Activated CD4-positive, alpha-beta T cell treated with anti-CD3 and anti-CD28 coated beads for 1 hour (primary cell): ENCODE measurements at regions not wholly inside any gene's neighbourhood (a gene's known extent, or its start where the extent isn't known, plus 50 kb on each side); places are given as distances from the start of the nearest gene placed in this dataset.

Experiments used
- DNase-seq: peaks from one replicate; pipeline ENCODE4 v3.0.0-alpha.2; 2020

DNA sequence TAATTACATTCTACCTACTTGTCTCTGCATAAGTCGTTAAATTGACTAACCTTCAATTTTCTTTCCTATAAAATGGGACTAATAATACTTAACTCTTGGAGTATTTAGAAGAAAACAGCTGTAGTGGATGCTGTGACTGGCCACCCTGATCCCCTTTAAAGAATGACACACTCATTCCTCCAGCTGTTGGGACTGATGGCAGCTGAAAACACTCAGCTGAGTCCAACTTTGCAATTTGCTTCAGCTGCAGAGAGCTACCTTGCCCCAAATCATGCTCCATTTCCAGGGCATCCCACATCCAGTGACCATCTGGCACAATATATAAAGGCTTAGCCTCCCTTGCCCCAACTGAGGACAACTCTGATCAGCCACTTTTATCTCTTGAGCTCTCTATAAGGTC is 89.1 kb downstream of the MID1IP1 start:
- no peak for DNase-seq

GRCh38 chrX:38890963-38891362 is 89.7 kb downstream of the MID1IP1 start:
- no peak for DNase-seq

GRCh38 chrX:38891641-38892413 is 90.6 kb downstream of the MID1IP1 start:
- DNase-seq = no peak

DNA sequence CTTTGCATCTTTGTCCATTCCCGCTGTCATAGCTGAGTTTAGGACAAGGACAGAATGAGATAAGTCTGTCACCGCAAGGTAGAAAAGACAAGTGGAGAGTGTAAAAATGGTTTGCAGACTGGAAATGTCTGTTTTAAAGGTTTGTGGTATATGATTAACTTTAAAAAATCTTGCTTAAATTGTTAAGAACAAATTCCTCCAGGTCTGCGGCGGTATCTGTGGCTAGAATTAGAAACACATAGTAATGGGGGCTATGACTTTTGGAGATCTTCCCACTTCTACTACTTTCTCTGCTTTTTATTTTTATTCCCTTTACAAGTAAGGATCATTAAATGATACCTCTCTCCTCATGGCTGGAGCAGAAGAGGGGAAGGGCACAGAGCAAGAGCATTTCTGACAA is 92.2 kb downstream of the MID1IP1 start:
- DNase-seq = no peak

GRCh38 chrX:38895775-38896174 is 94.5 kb downstream of the MID1IP1 start:
- no peak for DNase-seq

GRCh38 chrX:38896724-38897298 is 95.6 kb downstream of the MID1IP1 start:
- DNase-seq = no peak

DNA sequence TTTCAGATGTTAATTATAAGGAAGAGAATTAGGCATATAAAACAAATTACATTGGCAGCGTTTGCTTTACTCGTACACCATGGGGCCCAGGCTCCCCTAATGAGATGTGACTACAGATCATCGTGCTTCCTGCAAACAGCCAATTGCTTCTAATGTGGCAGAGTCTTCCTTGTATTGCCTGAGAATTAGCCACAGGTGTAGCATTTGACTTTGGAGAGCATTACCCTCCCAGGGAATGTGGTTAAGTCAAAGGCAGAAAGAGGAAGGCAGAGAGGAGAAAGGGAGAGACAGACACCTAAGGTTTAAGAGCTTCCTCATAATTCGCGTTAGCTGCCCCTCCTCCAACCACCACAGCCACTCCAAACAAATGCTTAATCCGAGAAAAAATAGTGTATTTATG is 97.0 kb downstream of the MID1IP1 start:
- no peak for DNase-seq

DNA sequence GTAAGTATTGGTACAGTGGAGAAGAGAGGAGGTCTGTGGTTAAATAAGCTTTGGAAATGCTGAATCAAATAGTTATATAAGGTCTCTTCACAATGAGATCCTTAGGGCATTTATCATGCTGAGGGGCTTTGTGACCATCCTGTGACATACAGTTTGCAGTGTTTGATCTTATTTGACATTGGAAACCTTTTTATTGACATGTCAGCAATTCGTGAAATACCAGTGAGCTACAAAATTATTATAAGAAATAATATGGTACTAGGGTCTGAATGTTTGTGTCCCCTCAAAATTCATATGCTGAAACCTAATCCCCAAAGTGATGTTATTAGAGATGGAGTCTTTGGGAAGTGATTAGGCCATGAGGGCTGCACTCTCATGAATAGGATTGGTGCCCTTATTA is 98.4 kb downstream of the MID1IP1 start:
- DNase-seq = no peak

GRCh38 chrX:38900719-38901118 is 99.5 kb downstream of the MID1IP1 start:
- DNase-seq = no peak

DNA sequence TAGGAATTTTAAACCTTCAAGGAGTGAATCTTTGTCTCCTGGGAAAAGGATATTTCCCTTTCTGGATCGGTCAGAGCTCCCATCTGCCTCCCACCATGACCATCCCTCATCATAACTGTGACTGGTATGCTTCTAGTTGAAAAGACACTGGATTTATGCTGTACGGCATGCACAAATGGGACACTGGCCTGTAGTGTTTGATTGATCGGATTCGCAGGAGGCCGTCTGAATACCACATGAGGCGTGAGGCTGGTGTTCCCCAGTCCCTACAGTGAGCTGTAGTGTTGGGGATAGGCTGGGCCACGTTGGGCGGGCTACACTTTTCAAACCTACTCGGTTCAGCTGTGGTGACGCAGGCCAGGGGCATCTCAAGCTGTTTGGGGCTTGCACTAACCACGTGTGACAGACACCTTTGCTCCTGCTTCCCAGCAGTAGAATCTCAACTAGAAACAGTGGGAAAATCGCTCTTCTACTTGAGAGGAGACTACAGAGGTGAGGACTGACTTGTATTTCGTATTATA is 101.8 kb downstream of the MID1IP1 start:
- DNase-seq = no peak

- DNase-seq = no peak
These were observed 115.5 kb downstream of the MID1IP1 start for GRCh38 chrX:38916801-38917200.

DNA sequence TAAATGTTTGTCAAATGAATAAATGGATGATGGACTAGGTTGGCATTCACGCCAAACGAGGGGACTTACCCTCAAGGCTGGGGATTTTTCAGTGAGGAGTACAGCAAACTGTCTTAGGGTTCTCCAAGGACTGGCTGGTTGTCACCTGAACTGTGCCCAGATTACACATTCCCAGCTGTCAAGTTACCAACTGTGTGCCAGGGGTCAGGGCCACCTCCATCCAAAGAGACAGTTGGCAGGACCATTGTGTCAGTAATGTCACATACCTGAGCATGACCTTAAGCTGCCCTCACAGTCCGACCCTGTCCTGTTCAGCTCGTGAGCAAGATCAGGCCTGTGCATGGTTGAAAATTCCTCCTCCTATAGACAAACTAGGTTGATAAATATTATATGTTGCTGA is 116.7 kb downstream of the MID1IP1 start:
- no peak for DNase-seq

GRCh38 chrX:38919202-38919601 is 117.9 kb downstream of the MID1IP1 start:
- DNase-seq = no peak

DNA sequence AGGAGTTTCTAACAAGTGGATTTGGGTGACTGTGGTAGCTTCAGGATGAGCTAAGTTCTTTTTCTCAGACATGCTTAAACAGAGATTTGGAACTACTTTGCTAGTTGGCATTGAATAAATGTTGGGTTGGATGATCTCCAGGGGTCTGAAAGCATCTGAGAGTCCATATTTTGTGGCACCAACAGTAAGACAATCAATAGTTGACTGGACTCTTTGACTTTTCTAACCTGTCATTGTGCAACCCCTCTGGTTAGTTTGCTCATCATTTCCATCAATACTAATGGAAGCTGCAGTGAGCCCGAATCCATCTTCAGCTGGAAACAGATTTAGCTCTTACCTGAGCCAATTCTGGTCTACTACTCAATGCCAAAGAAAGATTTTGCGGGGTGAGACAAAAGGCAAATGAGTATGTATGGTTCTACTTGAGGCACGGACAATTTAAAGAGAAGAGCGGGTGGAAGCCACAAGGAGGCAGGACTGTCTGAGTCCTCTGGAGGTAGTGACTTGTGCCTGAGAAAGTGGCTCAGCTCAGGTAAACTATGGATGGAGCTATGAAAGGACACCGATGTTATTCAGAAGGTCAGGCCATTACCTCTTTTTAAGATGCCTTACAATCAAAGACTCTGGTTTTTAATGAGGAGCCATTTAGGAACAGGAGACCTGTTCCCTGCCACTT is 118.7 kb downstream of the MID1IP1 start:
- DNase-seq = no peak

DNA sequence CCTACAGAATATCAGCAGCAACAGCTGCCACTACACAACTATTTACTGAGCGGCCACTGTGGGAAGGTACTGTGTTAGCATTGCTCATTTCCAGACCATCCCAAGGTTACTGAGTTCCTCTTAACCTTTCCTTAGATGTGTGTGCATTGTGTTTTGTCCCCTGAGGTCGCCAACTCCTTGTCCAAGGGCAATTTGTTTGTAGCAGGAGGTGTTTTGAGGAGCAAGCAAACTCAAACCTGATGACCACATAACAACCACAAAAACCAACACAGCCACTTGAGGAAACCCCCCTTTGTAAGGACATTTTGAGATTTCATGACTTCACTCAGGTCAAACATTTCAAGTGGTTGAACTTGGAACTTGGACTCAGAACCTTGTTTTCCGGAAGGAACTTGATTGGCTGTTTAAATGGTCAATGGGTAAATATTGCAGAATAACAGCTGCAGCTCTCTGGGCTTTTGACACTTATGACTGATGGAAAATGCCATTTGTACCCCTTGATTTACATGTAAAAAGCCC is 122.3 kb downstream of the MID1IP1 start:
- DNase-seq = no peak

DNA sequence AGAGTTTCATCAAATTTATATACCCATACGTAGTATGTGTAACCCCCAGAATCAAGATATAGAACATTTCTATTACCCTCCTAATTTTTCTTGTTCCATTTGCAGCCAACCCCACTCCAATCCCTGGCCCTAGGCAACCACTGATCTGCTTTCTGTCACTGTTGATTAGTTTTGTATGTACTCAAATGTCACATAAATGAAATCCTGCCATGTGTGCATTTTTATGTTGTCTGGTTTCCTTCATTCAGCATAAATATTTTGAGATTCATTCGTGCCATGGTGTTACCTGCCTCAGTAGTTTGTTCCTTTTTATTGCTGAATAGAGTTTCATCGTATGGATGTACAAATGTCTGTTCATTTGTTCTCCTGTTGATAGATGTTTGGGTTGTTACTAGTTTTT is 126.3 kb downstream of the MID1IP1 start:
- DNase-seq = no peak

DNA sequence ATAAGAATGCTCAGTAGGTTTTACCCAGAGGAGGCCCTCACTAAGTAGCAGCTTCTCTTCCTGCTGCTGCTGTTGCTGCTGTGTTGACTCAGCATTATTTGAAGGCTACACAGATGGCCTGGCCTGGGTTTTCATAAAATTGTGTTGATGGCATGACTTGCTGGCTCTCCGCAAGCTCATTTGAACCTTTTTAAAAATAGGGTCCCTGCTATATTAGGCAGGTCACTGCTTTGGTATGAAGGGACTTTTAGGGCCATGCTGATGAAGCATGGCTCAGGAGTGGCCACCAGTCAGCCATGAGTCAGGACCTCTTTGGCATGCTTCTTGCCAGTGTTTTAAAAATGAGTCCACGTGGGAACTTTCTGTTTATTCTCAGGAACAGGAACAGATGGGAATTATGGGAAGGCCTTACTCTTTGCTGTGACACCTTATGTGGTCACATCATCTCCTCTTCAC is 128.7 kb downstream of the MID1IP1 start:
- DNase-seq = no peak

GRCh38 chrX:38930474-38930873 is 129.2 kb downstream of the MID1IP1 start:
- DNase-seq = no peak

DNA sequence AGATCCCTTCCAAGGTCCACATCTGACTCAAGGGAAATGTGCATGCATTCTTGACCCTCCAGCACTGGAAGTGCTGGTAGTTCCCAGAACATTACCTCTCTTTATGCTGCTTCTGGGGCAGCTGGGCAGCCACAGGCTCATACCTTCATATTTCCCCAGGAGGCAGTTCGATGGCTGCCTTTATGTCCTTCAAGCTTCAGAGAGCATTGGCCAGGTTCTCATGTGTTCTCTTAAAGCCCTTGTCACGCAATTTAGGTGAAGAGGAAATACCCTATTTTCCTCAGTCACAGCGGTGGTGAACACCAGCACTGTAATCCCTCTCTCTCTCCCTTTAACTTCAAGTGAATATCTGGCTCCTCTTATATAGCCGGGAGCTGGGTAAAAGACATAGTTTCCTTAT is 134.3 kb downstream of the MID1IP1 start:
- no peak for DNase-seq

GRCh38 chrX:38937400-38937799 is 136.1 kb downstream of the MID1IP1 start:
- no peak for DNase-seq

DNA sequence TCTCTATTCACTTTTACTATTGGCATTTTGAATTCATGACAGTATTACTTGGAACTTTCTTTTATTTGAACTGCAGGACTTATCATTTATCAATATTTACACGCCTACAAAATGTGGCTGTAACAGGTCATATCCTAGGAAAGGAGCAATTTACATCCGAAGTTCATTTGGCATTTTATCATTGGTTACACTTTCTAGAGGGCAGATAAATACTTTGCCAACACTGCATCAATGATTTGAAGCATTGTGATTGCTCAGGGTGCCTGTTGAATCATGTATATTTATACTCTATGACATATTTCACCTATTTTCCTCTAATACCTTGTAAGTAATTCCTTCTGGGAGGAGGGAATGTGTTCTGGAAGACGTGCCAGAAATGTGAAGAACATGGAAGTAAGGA is 136.7 kb downstream of the MID1IP1 start:
- no peak for DNase-seq

GRCh38 chrX:38939067-38939466 is 137.8 kb downstream of the MID1IP1 start:
- DNase-seq = no peak

- no peak for DNase-seq
These were observed 139.3 kb downstream of the MID1IP1 start for GRCh38 chrX:38940547-38940946.

GRCh38 chrX:38941675-38942074 is 140.4 kb downstream of the MID1IP1 start:
- no peak for DNase-seq
